A673 (cell line): ENCODE measurements at regions not wholly inside any gene's neighbourhood (a gene's known extent, or its start where the extent isn't known, plus 50 kb on each side); places are given as distances from the start of the nearest gene placed in this dataset.
A peak's percentile ranks its signal among the peaks of the same experiment; 100 is the strongest.

Source experiments
- BruUV-seq: library from RNA; stranded (reverse); fragments of 400-500 nt; replicated peaks from 2 replicates; lab custom pipeline; 2021; lab: Mats Ljungman, UMichigan
- CTCF ChIA-PET: fragments of 300-600 bp; sonication (Branson Sonifier 250); formaldehyde crosslinking; loops from one replicate; lab custom pipeline; 2022; ENCODE audit warnings: antibody characterized with exemption; lab: Charles Lee
- POLR2A ChIA-PET: fragments of 300-600 bp; sonication (Branson Sonifier 250); formaldehyde crosslinking; loops from one replicate; lab custom pipeline; 2022; ENCODE audit warnings: antibody characterized with exemption; ENCODE audit not compliant: low non-redundant PET; lab: Charles Lee
- DNase-seq: peaks from one replicate; pipeline ENCODE4 v3.0.0-alpha.2; 2015; ENCODE audit warnings: low spot score
- H3K27ac ChIP-seq: fragments of 200-600 bp; sonication (generic); 2 replicates; pipeline ENCODE4 v1.5.1; 2016; ENCODE audit warnings: mixed run types, low read depth, mild to moderate bottlenecking, mixed read lengths, antibody characterized with exemption, low read length; ENCODE audit not compliant: poor library complexity, severe bottlenecking
- H3K27me3 ChIP-seq: fragments of 200-600 bp; sonication (generic); replicated peaks from 2 replicates; pipeline ENCODE4 v1.6.1; 2017; ENCODE audit warnings: mixed run types, low read depth, mild to moderate bottlenecking, mixed read lengths, antibody characterized with exemption, low read length; ENCODE audit not compliant: insufficient read depth, poor library complexity
- H3K36me3 ChIP-seq: fragments of 200-600 bp; sonication (generic); 2 replicates; pipeline ENCODE4 v1.6.1; 2016; ENCODE audit warnings: mixed run types, mild to moderate bottlenecking, mixed read lengths, antibody characterized with exemption, low read length; ENCODE audit not compliant: insufficient read depth, poor library complexity, severe bottlenecking
- H3K4me1 ChIP-seq: fragments of 200-600 bp; sonication (generic); 2 replicates; pipeline ENCODE4 v1.6.1; 2017; ENCODE audit warnings: mixed run types, mild to moderate bottlenecking, mixed read lengths, antibody characterized with exemption, low read length; ENCODE audit not compliant: insufficient read depth, poor library complexity, severe bottlenecking
- H3K4me3 ChIP-seq: fragments of 200-600 bp; sonication (generic); 2 replicates; pipeline ENCODE4 v1.5.1; 2016; ENCODE audit warnings: low read depth, mixed run types, mild to moderate bottlenecking, mixed read lengths, low read length; ENCODE audit not compliant: poor library complexity, severe bottlenecking
- H3K9me3 ChIP-seq: fragments of 200-600 bp; sonication (generic); 2 replicates; pipeline ENCODE4 v1.6.1; 2016; ENCODE audit warnings: mixed run types, low read depth, mild to moderate bottlenecking, mixed read lengths, antibody characterized with exemption, low read length; ENCODE audit not compliant: poor library complexity, severe bottlenecking
- CTCF ChIP-seq: fragments of 300-800, 200-600 bp; sonication (generic); conservative IDR thresholded peaks from 2 replicates; pipeline ENCODE4 v1.5.1; 2017; ENCODE audit warnings: low read depth, mild to moderate bottlenecking, antibody characterized with exemption, low read length, moderate library complexity, mixed read lengths
- EZH2 ChIP-seq: fragments of 200-600 bp; sonication (generic); IDR thresholded peaks from 2 replicates; pipeline ENCODE4 v1.6.1; 2017; ENCODE audit warnings: borderline replicate concordance, low read depth, mild to moderate bottlenecking, mixed read lengths, antibody characterized with exemption, low read length; ENCODE audit not compliant: poor library complexity, severe bottlenecking
- intact Hi-C: fragments of 100-400 bp; cut with micrococcal nuclease; formaldehyde crosslinking; loops from one replicate; pipeline ENCODE4 v1.10.0; 2022; ENCODE audit not compliant: unreplicated experiment

- H3K9me3 ChIP-seq = no peaks in the 10 kb centered on the region
- no peak for DNase-seq
- TF ChIP-seq CTCF (no peak), EZH2 (no peak)
- no peak overlapping the region for H3K27ac ChIP-seq
- H3K36me3 ChIP-seq = no peaks in the 10 kb centered on the region
- H3K4me3 ChIP-seq = no peak overlapping the region
- intact Hi-C loops = no loop called here
- POLR2A ChIA-PET = no interaction called here
- peaks cover 16% of the 10 kb centered on the region for H3K27me3 ChIP-seq
- CTCF ChIA-PET = no interaction called here
- no peaks in the 10 kb centered on the region for H3K4me1 ChIP-seq
- no TSS peak for BruUV-seq
These were observed 1408.8 kb downstream of the TBC1D22A start for GRCh38 chr22:48171271-48171691.

GRCh38 chr22:48169227-48169626 lies 1406.8 kb downstream of the TBC1D22A start:
- Histone ChIP-seq H3K4me3 (no peak overlapping the region), H3K9me3 (no peaks in the 10 kb centered on the region), H3K27ac (no peak overlapping the region), H3K36me3 (no peaks in the 10 kb centered on the region), H3K27me3 (peaks cover 6% of the 10 kb centered on the region), H3K4me1 (no peaks in the 10 kb centered on the region)
- no TSS peak for BruUV-seq
- TF ChIP-seq EZH2 = no peak
- no peak for TF ChIP-seq CTCF
- intact Hi-C loops = no loop called here
- CTCF ChIA-PET = no interaction called here
- POLR2A ChIA-PET = no interaction called here
- DNase-seq = no peak

GRCh38 chr22:48167238-48167637 lies 1404.8 kb downstream of the TBC1D22A start:
- H3K27ac ChIP-seq = no peak overlapping the region
- ChIA-PET POLR2A (no interaction called here), CTCF (no interaction called here)
- BruUV-seq = no TSS peak
- no peaks in the 10 kb centered on the region for H3K27me3 ChIP-seq
- no peaks in the 10 kb centered on the region for H3K4me1 ChIP-seq
- intact Hi-C loops = no loop called here
- H3K36me3 ChIP-seq = no peaks in the 10 kb centered on the region
- H3K9me3 ChIP-seq = no peaks in the 10 kb centered on the region
- H3K4me3 ChIP-seq = no peak overlapping the region
- TF ChIP-seq EZH2 = no peak
- TF ChIP-seq CTCF = no peak
- peak; percentile 21 for DNase-seq
